AG04449 (cell line): ENCODE measurements at regions not wholly inside any gene's neighbourhood (a gene's known extent, or its start where the extent isn't known, plus 50 kb on each side); places are given as distances from the start of the nearest gene placed in this dataset.

Source experiments
- CTCF ChIA-PET: fragments of 350-600 bp; formaldehyde crosslinking; extraction: SDS; loops from one replicate; lab custom pipeline; 2021; ENCODE audit warnings: antibody characterized with exemption; lab: Yijun Ruan, JAX
- POLR2A ChIA-PET: fragments of 400-600, 350-600 bp; formaldehyde crosslinking; extraction: SDS; loops from one replicate; lab custom pipeline; 2020; ENCODE audit warnings: antibody characterized with exemption, inconsistent platforms; lab: Yijun Ruan, JAX
- DNase-seq: peaks from one replicate; pipeline ENCODE4 v3.0.0-alpha.2; 2010; ENCODE audit warnings: low read depth, low spot score
- H3K4me3 ChIP-seq: 2 replicates; pipeline ENCODE4 v1.5.1; 2011; ENCODE audit warnings: low read depth, mild to moderate bottlenecking, control low read depth, low read length
- TF ChIP-seq, protein P1 (sequence below): IDR thresholded peaks from one replicate; pipeline ENCODE4 v1.5.1; 2011; ENCODE audit warnings: mild to moderate bottlenecking, moderate library complexity, low read length, control low read depth, inconsistent platforms; ENCODE audit not compliant: insufficient read depth; ENCODE audit errors: missing control alignments

DNA sequence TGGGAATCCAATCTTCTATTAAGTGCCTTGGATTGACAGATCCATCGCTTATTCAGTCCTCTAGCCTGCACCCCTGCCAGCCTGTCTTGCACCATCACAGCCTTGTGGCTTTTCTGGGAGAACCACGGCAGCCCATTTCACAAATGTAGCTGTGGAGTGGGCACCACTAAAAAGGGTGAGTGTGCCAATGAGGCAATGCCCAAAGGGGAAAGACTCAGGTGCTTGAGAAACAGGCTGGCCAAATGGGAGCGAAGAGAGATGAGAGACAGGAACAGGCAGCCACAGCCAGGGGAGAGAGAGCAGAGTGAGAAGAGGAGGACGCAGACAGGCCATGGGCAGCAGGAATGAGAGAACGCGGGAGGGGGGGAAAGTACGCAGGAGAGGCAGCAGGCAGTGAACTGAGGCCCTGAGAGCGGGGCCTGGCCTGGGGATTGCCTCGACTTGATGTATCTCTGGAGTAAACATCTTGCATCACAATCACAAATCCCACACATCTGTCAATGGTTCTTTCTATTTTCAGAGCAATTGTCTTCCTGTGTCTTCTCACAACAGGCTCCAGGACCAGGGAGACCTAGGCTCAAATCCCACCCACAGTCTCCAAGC lies 173.1 kb downstream of the SYK start:
- H3K4me3 ChIP-seq = no peak overlapping the region
- CTCF ChIA-PET = no interaction called here
- TF ChIP-seq, protein P1, sequence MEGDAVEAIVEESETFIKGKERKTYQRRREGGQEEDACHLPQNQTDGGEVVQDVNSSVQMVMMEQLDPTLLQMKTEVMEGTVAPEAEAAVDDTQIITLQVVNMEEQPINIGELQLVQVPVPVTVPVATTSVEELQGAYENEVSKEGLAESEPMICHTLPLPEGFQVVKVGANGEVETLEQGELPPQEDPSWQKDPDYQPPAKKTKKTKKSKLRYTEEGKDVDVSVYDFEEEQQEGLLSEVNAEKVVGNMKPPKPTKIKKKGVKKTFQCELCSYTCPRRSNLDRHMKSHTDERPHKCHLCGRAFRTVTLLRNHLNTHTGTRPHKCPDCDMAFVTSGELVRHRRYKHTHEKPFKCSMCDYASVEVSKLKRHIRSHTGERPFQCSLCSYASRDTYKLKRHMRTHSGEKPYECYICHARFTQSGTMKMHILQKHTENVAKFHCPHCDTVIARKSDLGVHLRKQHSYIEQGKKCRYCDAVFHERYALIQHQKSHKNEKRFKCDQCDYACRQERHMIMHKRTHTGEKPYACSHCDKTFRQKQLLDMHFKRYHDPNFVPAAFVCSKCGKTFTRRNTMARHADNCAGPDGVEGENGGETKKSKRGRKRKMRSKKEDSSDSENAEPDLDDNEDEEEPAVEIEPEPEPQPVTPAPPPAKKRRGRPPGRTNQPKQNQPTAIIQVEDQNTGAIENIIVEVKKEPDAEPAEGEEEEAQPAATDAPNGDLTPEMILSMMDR = no peak
- no peak for DNase-seq
- POLR2A ChIA-PET = no interaction called here

DNA sequence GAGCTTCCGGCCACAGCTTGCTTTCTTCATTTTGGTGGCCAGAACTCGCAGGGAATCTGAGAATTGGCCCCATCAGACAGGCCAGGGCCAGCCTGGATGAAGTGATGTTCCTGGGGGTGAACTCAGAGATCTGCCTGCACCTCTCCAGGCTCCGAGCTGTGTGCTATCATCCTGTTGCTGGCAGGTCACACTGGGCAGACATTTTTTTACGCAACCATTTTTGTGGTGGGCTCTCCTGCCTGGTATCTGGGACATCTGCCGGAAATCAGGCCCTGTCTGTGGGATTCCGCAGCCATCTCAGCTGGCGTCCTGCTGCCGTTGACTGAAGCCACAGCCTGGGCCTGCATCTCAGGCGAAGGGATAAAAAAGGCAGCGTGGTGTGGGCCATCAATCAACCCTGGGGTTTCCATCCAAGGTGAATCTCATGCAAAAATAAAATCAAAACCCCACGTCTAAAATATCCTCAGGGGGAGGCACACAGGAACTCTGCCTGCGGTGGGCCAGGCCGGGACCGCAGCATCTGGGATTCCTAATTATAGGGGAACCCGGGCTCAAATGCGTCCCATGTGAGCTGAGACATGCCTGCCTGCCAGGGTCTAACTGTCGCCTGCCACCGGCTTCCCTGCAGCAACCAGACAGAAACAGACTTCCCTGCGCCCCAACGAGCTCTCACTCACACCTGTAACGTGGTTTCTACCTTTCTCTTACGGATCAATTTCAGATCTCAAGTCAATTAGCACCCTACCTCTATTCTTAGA lies 174.3 kb downstream of the SYK start:
- no peak for DNase-seq
- TF ChIP-seq, protein P1 = no peak
- no peak overlapping the region for H3K4me3 ChIP-seq
- ChIA-PET POLR2A (no interaction called here), CTCF (interaction anchor here (1.7 kb wide), 1 partner anchor 60 kb away, joined by 4 read pairs; no protein-coding TSS in a partner anchor)

DNA sequence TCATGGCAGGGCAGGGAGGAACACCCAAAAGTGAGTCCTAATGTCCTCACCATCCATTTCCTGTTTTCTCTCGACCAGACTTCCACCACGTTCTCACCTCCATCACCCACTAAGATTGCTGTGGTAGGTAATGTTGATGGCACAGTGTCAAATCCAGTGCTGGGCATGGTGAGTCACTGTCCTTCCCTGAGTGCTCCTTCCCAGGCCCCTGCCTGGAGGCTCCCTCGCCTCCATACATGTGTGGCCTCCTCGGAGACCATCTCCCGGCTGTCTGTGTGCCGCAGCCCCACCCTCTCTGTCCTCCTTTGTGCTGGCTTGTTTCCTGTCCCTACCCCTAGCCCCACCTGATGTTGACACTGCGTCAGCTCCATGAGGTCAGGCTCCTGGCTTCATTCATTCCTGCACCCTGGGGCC lies 177.5 kb downstream of the SYK start:
- no peak overlapping the region for H3K4me3 ChIP-seq
- DNase-seq = no peak
- POLR2A ChIA-PET = no interaction called here
- CTCF ChIA-PET = no interaction called here
- TF ChIP-seq, protein P1 = no peak

DNA sequence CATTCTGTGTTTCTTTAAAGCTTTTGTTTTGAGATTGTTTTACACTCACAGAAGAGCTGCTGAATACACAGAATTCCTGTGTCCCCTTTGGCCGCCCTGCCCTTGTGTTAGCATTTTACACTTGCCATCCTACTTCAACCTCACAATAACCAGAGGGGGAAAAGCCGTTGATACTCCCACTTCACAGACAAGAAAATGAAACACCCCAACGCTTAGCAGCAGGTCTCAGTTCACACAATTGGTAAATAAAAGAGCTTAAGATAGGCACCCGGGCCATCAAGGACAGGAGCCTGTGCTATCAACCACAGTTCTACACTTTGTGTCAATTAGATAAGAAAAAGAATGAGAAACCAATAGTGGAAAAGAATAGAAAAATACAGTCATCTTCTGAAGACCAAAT lies 178.0 kb downstream of the SYK start:
- TF ChIP-seq, protein P1 = no peak
- POLR2A ChIA-PET = no interaction called here
- CTCF ChIA-PET = no interaction called here
- no peak overlapping the region for H3K4me3 ChIP-seq
- DNase-seq = no peak

DNA sequence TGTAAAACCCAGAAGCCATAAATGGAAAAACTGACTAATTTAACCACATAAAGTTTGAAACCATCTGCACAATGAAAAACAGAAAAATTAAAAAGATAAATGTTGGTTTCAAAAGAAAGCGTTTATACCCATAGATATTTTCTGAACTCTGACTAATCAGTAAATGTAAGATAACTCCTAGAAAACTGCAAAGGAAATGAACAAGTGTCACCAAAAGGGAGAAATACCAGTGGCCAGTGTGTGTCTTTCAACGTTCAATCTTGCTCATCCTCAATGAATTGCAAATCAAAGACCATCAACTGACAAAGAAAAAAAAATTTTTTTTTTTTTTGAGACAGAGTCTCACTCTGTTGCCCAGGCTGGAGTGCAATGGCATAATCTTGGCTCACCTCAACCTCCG lies 180.1 kb downstream of the SYK start:
- DNase-seq = no peak
- CTCF ChIA-PET = no interaction called here
- TF ChIP-seq, protein P1 = no peak
- H3K4me3 ChIP-seq = no peak overlapping the region
- POLR2A ChIA-PET = no interaction called here

DNA sequence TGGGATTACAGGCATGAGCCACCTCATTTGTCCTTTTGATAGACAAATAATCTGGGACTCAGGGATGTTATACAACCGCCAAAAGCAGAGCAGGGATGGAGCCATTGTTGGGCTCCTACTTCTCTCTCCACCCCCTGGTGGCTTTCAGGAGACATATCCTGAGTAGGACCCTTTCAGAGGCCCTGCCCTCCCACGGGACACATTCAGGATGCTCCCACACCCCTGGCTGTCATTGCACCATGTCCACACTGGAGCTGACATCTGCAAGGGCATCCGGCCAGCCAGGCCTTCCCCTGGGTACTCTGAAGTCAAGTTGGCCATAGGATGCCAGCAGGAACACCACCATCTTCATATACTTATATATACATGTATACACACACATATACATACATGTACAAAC lies 181.8 kb downstream of the SYK start:
- CTCF ChIA-PET = no interaction called here
- TF ChIP-seq, protein P1 = no peak
- POLR2A ChIA-PET = no interaction called here
- H3K4me3 ChIP-seq = no peak overlapping the region
- DNase-seq = no peak
